ENCODE measurements at regions not wholly inside any gene's neighbourhood (a gene's known extent, or its start where the extent isn't known, plus 50 kb on each side); places are given as distances from the start of the nearest gene placed in this dataset.

GRCh38 chr4:151811403-151811802, 50.6 kb upstream of the GATB start:
- Histone ChIP-seq H4K8ac (replicated peaks; ENCODE audit: insufficient read length, low read depth, low read length) (no peak overlapping the region), H3K9me3 (ENCODE audit: control insufficient read depth, low read depth, low read length) (peaks cover 6% of the 10 kb centered on the region), H2BK12ac (ENCODE audit: insufficient read length, low read depth, low read length) (no peak overlapping the region), H3K9ac (ENCODE audit: extremely low read depth, insufficient read length, low read length) (no peak overlapping the region), H3T11ph (ENCODE audit: low read length) (no peak overlapping the region), H4K91ac (ENCODE audit: insufficient read length, low read depth, low read length) (no peak overlapping the region), H2BK5ac (ENCODE audit: insufficient read length, low read length) (no peak overlapping the region), H2AK5ac (ENCODE audit: insufficient read length, low read length) (no peak overlapping the region), H3K18ac (ENCODE audit: insufficient read length, low read depth, low read length) (no peak overlapping the region), H3K23me2 (ENCODE audit: insufficient read length, low read depth, low read length, poor library complexity, severe bottlenecking) (no peaks in the 10 kb centered on the region), H3K4me1 (ENCODE audit: insufficient read depth, low read length) (peaks cover 13% of the 10 kb centered on the region; the same call in 1 of the 2 replicates), H3K14ac (ENCODE audit: insufficient read depth, low read length) (no peak overlapping the region), H3K4me2 (ENCODE audit: insufficient read depth, insufficient read length, low read length) (no peak overlapping the region), H3K27ac (ENCODE audit: insufficient read length, low read depth, low read length) (peak overlapping the region; percentile 53), H3K4ac (ENCODE audit: low read depth, low read length) (no peak overlapping the region), H3K23ac (ENCODE audit: insufficient read length, low read depth, low read length) (no peak overlapping the region), H3K79me2 (ENCODE audit: insufficient read depth, low read length) (no peaks in the 10 kb centered on the region), H3K27me3 (ENCODE audit: insufficient read depth, low read length) (no peaks in the 10 kb centered on the region), H2BK20ac (ENCODE audit: low read depth, low read length, poor library complexity, severe bottlenecking) (no peak overlapping the region), H4K20me1 (ENCODE audit: control insufficient read depth, insufficient read depth, insufficient read length) (no peaks in the 10 kb centered on the region), H4K5ac (ENCODE audit: insufficient read length, low read depth, low read length) (no peak overlapping the region), H2BK120ac (ENCODE audit: low read depth, low read length, poor library complexity, severe bottlenecking) (no peak overlapping the region), H3K79me1 (ENCODE audit: insufficient read depth, low read depth, low read length, poor library complexity, severe bottlenecking) (no peaks in the 10 kb centered on the region), H3K56ac (ENCODE audit: insufficient read length, low read depth, low read length) (no peak overlapping the region), H2AFZ (ENCODE audit: low read length) (no peak overlapping the region), H2BK15ac (ENCODE audit: low read depth, low read length) (no peak overlapping the region)
- peaks cover 37 to 46% of the 10 kb centered on the region in 2 experiments for H3K4me1 Mint-ChIP-seq
- peaks cover 2 to 5% of the 10 kb centered on the region in 2 experiments for H3K9me3 Mint-ChIP-seq
- no peak for DNase-seq
- peaks cover 2% of the 10 kb centered on the region for H3K27me3 Mint-ChIP-seq (ENCODE audit: low read depth)
- peak overlapping the region in 2 of 3 experiments; percentile 24 to 78; a peak in 5 of 7 replicates for H3K27ac Mint-ChIP-seq
- no peak overlapping the region for H3K4me3 Mint-ChIP-seq
- peaks cover 2 to 9% (median 5%) of the 10 kb centered on the region in 3 experiments for H3K36me3 Mint-ChIP-seq (ENCODE audit: insufficient read depth in 1 of 3, low read depth in 3 of 3)
- TF ChIP-seq CTCF (conservative IDR thresholded peaks at IDR 0.05), result no peak
